T47D (cell line): ENCODE measurements at regions not wholly inside any gene's neighbourhood (a gene's known extent, or its start where the extent isn't known, plus 50 kb on each side); places are given as distances from the start of the nearest gene placed in this dataset.

Experiments
- DNase-seq, 2 experiments: peaks; one replicate each; pipeline versions ENCODE4 v3.0.0 to v3.0.0-alpha.2; 2011 to 2012; ENCODE audit warnings: low read depth in 1 of 2, low spot score in 1 of 2
- JUND ChIP-seq: IDR thresholded peaks from 2 replicates; pipeline ENCODE4 v1.6.1; 2012; ENCODE audit warnings: low read depth
- in situ Hi-C: cut with HindIII; loops from 2 replicates; pipeline ENCODE4 v1.10.0; 2016; ENCODE audit warnings: low sequenced_read_pairs, low pct_unique_long_range_greater_than_20kb

DNA sequence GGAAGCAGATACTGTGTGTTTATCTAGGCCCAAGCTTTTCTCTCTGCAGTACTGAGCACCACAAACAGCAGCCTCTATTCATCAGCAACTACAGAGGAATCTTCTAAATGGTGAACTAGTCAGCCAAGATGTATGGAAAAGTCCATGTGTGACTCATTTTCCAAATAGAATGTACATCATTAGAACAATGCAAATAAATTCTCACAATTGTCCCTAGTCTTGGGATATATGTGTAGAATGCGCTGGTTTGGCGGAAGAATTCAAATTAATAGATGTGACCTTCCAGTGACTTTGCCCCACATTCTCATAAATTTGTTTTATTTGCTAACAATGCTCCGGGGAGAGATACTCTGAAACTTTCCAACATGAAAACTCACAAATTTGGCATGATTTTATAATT, 436.2 kb downstream of the CBLN4 start:
- DNase-seq, result no peak
- TF ChIP-seq JUND, result no peak
- in situ Hi-C loops, result no loop called here

DNA sequence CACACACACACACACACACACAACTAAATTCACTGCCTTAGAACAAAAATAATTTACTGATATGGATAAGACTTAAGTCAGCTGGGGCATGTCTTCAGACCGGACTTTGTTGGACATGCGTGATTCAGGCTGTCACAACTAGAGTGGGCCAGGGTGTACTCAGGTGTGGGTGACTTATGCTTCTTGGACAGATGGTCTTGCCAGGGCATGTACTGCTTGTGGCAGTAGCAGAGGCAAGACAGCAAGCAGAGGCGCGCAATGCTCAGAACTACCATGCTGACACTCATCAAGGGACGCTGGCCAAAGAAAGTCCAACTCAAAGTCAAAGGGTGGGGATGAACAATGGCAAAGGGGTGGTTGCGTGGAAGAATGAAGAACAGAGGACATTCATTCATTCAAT, 437.5 kb downstream of the CBLN4 start:
- DNase-seq, result no peak

DNA sequence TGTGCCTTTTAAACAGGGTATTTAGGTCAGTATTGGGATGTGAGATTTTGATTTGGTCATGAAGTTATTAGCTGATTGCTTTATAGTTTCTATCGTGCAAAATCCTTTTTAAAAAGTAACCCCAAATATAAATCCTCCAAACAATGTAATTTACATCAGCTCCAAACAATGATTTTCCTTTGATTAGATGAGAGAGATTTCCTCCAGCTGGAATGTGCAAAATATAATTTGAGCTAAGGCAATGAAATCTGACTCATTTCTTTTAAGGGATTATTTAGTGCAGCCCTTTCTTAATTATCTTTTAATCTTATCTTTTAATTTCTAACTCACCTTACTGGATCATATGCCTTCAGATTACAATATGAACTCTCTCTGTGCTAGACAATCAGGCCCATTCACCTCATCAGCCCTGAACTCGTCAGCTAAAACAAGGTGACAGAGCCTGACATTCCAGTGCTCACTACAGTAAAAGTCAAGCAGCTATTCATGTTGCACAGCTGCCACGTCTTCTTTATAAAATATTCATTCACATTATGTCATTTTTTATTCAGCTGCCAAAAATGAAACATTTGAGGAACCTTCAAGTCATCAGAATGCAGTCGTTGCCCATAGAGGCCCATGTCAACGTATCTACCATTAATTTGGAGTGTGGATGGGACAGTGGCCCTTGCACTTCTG, 440.1 kb downstream of the CBLN4 start:
- no peak for TF ChIP-seq JUND
- no peak for DNase-seq
- in situ Hi-C loops, result no loop called here

More for the DNA sequence above, 437.5 kb downstream of the CBLN4 start:
- TF ChIP-seq JUND, result no peak
- in situ Hi-C loops, result no loop called here

DNA sequence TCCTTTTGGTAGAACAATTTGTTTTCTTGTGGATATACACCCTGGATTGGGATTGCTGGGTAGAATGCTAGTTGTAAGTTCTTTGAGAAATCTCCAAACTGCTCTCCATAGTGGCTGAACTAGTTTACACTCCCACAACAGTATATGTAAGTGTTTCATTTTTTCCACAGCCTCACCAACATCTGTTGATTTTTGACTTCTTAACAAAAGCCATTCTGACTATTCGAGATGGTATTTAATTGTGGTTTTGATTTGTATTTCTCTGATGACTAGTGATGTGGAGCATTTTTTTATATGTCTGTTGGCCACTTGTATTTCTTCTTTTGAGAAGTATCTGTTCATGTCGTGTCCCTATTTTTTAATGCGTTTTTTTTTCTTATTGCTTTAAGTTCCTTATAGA, 444.1 kb downstream of the CBLN4 start:
- no peak for TF ChIP-seq JUND
- no peak for DNase-seq
- in situ Hi-C loops, result no loop called here

DNA sequence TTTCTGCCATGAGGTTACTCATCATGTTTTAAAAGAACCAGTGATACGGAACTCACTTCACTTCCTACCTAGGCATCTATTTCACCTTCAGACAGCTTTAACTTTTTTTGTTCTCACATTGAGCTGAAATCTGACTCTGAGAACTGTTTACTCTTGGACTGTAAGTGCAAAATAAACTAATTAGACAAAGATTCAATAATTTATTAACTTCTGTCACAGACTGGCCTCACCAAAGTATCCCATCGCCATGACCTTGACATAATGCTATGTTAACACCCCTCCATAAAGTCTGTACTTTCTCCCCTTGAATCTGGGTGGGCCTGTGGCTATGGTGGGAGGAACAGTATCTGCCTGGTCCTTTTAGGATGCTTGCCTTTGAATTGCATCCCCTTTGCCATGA, 448.1 kb downstream of the CBLN4 start:
- in situ Hi-C loops, result no loop called here
- no peak for DNase-seq

DNA sequence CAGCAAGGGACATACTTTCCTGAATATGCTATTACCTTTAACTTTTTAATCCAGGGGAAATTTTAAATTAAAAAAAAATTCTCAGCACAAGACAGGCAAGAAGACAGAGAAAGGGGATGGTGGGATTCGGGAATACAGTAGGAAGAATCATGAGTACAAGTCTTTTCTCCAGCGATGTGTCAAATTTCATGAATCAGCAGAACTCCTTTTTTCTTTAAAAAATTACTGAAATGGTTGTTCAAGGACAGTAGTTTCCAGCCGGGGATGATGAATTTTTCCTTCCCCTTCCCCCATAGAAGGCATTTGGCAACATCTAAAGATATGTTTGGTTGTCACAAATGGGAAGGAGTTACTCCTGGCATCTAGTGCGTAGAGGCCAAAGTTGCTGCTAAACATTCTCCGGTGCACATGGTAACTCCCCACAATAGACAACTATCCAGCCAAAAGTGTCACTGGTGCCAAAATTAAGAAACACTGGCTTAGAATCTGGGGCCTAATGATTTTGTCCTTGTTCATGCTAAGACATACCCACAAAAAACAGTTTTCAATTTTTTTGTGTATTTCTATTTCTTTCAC, 450.2 kb downstream of the CBLN4 start:
- in situ Hi-C loops, result no loop called here
- TF ChIP-seq JUND, result no peak
- no peak for DNase-seq

More for the DNA sequence above, 448.1 kb downstream of the CBLN4 start:
- no peak for TF ChIP-seq JUND

DNA sequence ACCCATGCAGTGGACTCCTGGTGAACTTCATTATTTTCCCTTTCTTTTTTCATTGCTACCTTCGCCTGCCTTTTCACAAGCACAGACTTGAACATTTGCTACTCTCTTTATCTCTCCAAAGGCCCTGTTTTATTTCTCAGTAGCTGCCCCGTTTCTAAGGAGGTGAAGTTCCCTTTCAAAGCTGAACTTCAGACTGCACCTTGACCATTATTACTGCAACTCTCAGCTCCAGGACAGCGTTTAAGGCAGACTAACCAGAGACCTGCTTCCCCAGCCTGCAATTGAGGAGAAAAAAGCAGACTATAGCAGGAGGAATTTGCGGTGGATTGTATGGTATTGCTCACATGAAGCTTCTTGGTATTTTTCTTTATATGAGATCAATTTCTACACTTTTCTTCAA, 460.7 kb downstream of the CBLN4 start:
- DNase-seq, result no peak
- in situ Hi-C loops, result no loop called here
- no peak for TF ChIP-seq JUND

GRCh38 chr20:55540486-55540885, 464.8 kb downstream of the CBLN4 start:
- in situ Hi-C loops, result no loop called here
- TF ChIP-seq JUND, result no peak
- DNase-seq, result no peak

DNA sequence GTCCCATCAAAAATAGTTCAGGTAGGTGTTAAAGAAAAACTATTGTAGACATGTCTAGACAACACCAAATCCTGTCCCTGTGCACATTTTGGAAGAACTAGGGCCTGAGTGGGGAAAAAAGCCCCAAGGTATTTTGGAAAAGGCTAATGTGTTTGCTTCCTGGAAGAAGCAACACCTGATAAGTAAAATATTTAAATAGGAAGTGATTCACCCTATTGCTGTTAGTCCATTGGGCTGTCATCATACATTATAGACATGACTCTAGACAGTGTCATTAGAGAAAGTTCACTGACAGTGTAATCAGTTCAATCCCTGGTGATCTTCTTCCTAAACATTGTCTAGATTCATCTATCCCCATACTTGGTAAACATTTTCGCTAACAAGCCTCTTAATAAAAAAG, 465.3 kb downstream of the CBLN4 start:
- no peak for TF ChIP-seq JUND
- in situ Hi-C loops, result no loop called here
- DNase-seq, result no peak

DNA sequence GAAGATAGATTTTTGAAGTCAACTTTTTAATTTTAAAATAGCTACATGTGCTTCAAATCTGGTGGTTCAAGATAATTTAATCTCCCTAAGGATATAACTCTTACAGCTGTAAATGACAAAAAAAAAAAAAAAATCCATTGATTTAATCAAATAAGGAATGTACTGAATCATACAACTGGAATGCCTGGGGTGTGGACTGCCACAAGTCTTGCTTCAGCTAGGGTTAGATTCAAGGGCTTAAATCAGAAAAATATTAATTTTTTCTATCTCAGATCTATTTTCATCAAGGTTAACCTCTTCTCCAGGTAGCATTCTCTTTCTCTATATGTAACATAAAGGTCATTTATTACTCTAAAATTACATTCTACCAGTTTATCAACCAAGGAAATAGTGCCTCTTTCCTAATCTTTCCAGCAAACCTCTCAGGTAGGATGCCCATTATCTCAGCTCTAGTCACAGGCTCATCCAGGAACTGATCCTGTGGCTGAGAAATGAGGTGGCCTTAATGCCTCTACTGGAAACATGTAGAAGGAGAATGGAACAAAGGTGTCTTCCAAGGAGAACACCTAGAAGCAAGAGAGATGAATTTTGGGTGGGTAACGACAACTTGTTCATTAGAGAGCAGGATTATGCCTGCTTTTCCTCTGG, 466.9 kb downstream of the CBLN4 start:
- DNase-seq, result no peak
- in situ Hi-C loops, result no loop called here
- TF ChIP-seq JUND, result no peak

DNA sequence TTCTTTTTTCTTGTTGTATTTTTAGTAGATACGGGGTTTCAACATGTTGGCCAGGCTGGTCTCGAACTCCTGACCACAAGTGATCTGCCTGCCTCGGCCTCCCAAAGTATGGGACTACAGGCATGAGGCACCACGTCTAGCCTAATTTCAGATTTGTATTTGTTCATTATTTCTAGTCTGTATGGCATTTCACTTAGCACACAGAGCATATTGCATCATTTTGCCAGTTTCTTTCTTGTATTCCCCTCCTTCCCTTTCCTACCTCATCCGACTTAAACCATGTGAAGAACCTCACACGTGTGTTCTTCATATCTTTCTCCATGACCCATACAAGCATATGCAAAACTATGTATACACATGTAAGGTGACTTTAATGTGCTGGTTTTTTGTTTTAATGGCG, 470.0 kb downstream of the CBLN4 start:
- TF ChIP-seq JUND, result no peak
- in situ Hi-C loops, result no loop called here
- DNase-seq, result no peak

DNA sequence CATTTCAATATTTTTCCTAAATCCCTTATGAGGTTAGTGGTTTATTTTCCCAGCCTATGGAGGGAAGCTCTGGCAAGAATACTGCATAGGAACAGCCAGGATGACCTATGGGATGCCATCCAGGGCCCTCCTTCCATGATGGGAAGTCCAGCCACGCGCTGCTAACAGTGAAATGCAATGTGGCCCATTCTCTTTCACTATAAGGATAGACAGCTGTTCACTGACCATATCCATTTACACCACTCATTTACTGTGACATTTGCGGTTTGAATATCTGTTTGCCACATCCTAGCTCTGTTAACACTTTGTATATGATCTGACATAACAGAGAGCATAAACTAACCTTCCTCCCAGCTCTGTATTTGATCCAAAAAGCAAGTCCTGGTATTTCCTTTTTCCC, 471.7 kb downstream of the CBLN4 start:
- DNase-seq, result no peak
- no peak for TF ChIP-seq JUND
- in situ Hi-C loops, result no loop called here

DNA sequence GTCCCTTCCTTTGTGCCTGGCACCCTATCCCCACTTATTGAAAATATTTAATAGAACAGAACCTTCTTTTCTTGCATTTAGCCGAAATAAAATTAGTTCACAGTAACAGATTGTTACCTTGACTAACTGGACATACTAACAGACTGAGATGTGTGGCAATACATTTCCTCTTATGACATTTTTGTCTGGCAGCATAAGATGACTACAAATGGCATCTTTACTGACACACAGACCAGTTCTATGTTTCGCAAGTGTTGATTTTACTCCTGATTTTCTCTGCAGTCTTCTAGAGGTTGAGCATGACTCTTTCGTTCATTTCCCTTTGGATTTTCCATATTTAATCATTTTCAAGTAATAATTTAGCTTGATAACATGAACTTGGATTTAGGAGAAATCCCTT, 474.6 kb downstream of the CBLN4 start:
- in situ Hi-C loops, result no loop called here
- no peak for DNase-seq
- TF ChIP-seq JUND, result no peak
